ENCODE measurements at regions not wholly inside any gene's neighbourhood (a gene's known extent, or its start where the extent isn't known, plus 50 kb on each side); places are given as distances from the start of the nearest gene placed in this dataset.

DNA sequence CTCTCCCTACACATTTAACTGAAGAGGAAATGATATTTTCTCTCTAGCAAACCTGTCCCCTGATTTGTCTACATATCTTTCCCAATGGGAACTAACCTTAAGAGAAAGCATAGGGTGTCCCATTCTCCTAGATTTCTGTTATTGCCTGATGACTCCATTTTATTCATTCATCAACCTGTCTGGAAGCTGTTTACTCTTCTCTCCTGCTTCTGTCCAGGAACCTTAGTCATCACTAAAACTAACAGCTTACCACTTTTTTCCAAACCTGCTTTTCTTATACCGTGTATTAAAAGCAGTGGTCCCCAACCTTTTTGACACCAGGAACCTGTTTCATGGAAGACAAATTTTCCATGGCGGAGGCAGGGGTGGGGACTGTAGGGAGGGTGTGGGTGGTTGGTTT is 473.3 kb upstream of the PCDH15 start:
- no peak for ATAC-seq
- no peak for TF ChIP-seq ZNF8 (CRISPR knock-in tag; IDR thresholded peaks at IDR 0.05)
- no peak for TF ChIP-seq SNAI2 (CRISPR knock-in tag; IDR thresholded peaks at IDR 0.05)
- TF ChIP-seq TOX (CRISPR knock-in tag; IDR thresholded peaks at IDR 0.05; ENCODE audit: borderline replicate concordance): no peak

DNA sequence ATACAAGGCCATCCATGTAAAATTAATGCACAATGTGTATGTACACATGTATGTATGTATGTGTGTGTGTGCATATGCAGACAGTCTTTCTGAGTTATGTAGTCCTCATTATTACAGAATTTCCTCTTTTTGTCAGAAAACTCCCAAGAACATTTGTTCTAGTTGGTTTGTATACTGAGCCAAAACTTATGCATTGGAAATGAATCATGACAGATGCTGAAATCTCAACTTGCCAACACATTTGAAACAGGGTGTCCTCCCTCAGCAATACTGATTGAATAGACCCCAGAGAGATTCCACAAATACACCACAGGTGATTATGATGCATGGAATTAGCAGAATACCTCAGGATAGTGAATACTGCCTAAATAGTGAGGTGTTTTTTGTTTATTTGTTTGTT is 472.9 kb upstream of the PCDH15 start:
- no peak for TF ChIP-seq CSDC2 (CRISPR knock-in tag; IDR thresholded peaks at IDR 0.05)
- no peak for TF ChIP-seq ZNF565 (CRISPR knock-in tag; conservative IDR thresholded peaks at IDR 0.05; ENCODE audit: low read depth)
- no peak for TF ChIP-seq OSR1 (CRISPR knock-in tag; IDR thresholded peaks at IDR 0.05)
- no peak for TF ChIP-seq ZFP30 (CRISPR knock-in tag; IDR thresholded peaks at IDR 0.05)
- no peak for TF ChIP-seq TOX (CRISPR knock-in tag; IDR thresholded peaks at IDR 0.05; ENCODE audit: borderline replicate concordance)
- TF ChIP-seq BACH2 (CRISPR knock-in tag; IDR thresholded peaks at IDR 0.05; ENCODE audit: borderline replicate concordance): no peak
- no peak for TF ChIP-seq ARNTL (CRISPR knock-in tag; IDR thresholded peaks at IDR 0.05; ENCODE audit: borderline replicate concordance, low read depth)
- TF ChIP-seq ESRRG (CRISPR knock-in tag; IDR thresholded peaks at IDR 0.05): no peak
- TF ChIP-seq ZNF8 (CRISPR knock-in tag; IDR thresholded peaks at IDR 0.05): no peak
- TF ChIP-seq, protein P1, sequence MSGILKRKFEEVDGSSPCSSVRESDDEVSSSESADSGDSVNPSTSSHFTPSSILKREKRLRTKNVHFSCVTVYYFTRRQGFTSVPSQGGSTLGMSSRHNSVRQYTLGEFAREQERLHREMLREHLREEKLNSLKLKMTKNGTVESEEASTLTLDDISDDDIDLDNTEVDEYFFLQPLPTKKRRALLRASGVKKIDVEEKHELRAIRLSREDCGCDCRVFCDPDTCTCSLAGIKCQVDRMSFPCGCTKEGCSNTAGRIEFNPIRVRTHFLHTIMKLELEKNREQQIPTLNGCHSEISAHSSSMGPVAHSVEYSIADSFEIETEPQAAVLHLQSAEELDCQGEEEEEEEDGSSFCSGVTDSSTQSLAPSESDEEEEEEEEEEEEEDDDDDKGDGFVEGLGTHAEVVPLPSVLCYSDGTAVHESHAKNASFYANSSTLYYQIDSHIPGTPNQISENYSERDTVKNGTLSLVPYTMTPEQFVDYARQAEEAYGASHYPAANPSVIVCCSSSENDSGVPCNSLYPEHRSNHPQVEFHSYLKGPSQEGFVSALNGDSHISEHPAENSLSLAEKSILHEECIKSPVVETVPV (CRISPR knock-in tag; IDR thresholded peaks at IDR 0.05): no peak
- TF ChIP-seq ZFP3 (CRISPR knock-in tag; IDR thresholded peaks at IDR 0.05): no peak
- TF ChIP-seq ISL1 (CRISPR knock-in tag; IDR thresholded peaks at IDR 0.05): no peak
- no peak for TF ChIP-seq SNAI2 (CRISPR knock-in tag; IDR thresholded peaks at IDR 0.05)
- TF ChIP-seq RARB (CRISPR knock-in tag; IDR thresholded peaks at IDR 0.05): no peak
- TF ChIP-seq, protein P2, sequence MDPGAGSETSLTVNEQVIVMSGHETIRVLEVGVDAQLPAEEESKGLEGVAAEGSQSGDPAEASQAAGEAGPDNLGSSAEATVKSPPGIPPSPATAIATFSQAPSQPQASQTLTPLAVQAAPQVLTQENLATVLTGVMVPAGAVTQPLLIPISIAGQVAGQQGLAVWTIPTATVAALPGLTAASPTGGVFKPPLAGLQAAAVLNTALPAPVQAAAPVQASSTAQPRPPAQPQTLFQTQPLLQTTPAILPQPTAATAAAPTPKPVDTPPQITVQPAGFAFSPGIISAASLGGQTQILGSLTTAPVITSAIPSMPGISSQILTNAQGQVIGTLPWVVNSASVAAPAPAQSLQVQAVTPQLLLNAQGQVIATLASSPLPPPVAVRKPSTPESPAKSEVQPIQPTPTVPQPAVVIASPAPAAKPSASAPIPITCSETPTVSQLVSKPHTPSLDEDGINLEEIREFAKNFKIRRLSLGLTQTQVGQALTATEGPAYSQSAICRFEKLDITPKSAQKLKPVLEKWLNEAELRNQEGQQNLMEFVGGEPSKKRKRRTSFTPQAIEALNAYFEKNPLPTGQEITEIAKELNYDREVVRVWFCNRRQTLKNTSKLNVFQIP (CRISPR knock-in tag; IDR thresholded peaks at IDR 0.05; ENCODE audit: borderline replicate concordance, low read depth): no peak
- TF ChIP-seq, protein P3, sequence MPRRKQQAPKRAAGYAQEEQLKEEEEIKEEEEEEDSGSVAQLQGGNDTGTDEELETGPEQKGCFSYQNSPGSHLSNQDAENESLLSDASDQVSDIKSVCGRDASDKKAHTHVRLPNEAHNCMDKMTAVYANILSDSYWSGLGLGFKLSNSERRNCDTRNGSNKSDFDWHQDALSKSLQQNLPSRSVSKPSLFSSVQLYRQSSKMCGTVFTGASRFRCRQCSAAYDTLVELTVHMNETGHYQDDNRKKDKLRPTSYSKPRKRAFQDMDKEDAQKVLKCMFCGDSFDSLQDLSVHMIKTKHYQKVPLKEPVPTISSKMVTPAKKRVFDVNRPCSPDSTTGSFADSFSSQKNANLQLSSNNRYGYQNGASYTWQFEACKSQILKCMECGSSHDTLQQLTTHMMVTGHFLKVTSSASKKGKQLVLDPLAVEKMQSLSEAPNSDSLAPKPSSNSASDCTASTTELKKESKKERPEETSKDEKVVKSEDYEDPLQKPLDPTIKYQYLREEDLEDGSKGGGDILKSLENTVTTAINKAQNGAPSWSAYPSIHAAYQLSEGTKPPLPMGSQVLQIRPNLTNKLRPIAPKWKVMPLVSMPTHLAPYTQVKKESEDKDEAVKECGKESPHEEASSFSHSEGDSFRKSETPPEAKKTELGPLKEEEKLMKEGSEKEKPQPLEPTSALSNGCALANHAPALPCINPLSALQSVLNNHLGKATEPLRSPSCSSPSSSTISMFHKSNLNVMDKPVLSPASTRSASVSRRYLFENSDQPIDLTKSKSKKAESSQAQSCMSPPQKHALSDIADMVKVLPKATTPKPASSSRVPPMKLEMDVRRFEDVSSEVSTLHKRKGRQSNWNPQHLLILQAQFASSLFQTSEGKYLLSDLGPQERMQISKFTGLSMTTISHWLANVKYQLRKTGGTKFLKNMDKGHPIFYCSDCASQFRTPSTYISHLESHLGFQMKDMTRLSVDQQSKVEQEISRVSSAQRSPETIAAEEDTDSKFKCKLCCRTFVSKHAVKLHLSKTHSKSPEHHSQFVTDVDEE (CRISPR knock-in tag; IDR thresholded peaks at IDR 0.05): no peak
- TF ChIP-seq, protein P4, sequence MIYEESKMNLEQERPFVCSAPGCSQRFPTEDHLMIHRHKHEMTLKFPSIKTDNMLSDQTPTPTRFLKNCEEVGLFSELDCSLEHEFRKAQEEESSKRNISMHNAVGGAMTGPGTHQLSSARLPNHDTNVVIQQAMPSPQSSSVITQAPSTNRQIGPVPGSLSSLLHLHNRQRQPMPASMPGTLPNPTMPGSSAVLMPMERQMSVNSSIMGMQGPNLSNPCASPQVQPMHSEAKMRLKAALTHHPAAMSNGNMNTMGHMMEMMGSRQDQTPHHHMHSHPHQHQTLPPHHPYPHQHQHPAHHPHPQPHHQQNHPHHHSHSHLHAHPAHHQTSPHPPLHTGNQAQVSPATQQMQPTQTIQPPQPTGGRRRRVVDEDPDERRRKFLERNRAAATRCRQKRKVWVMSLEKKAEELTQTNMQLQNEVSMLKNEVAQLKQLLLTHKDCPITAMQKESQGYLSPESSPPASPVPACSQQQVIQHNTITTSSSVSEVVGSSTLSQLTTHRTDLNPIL (CRISPR knock-in tag; IDR thresholded peaks at IDR 0.05; ENCODE audit: low read depth): no peak
- TF ChIP-seq, protein P5, sequence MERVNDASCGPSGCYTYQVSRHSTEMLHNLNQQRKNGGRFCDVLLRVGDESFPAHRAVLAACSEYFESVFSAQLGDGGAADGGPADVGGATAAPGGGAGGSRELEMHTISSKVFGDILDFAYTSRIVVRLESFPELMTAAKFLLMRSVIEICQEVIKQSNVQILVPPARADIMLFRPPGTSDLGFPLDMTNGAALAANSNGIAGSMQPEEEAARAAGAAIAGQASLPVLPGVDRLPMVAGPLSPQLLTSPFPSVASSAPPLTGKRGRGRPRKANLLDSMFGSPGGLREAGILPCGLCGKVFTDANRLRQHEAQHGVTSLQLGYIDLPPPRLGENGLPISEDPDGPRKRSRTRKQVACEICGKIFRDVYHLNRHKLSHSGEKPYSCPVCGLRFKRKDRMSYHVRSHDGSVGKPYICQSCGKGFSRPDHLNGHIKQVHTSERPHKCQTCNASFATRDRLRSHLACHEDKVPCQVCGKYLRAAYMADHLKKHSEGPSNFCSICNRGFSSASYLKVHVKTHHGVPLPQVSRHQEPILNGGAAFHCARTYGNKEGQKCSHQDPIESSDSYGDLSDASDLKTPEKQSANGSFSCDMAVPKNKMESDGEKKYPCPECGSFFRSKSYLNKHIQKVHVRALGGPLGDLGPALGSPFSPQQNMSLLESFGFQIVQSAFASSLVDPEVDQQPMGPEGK (CRISPR knock-in tag; IDR thresholded peaks at IDR 0.05; ENCODE audit: borderline replicate concordance): no peak
- TF ChIP-seq PPARA (CRISPR knock-in tag; IDR thresholded peaks at IDR 0.05; ENCODE audit: borderline replicate concordance): no peak
- no peak for ATAC-seq

DNA sequence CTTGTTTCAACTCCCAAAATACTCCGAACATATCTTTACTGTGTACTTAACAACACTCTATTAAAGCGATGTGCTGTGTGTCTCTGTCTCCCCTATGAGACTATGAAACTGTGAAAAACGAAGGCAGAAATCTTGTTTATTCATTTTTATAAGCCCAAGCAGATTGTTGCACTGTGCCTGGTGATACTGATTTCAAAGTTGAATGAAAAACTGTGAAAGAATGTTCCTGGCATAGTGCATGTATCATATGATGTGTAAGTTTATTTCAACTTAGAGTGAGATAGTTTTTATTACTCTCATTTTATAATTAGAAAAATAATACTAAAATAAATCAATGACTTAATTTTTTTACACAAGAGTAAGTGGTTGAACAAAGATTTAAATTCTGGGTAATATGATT is 471.9 kb upstream of the PCDH15 start:
- ATAC-seq: no peak
- TF ChIP-seq ZFP3 (CRISPR knock-in tag; IDR thresholded peaks at IDR 0.05): no peak
- no peak for TF ChIP-seq ARNTL (CRISPR knock-in tag; IDR thresholded peaks at IDR 0.05; ENCODE audit: borderline replicate concordance, low read depth)
- no peak for TF ChIP-seq TOX (CRISPR knock-in tag; IDR thresholded peaks at IDR 0.05; ENCODE audit: borderline replicate concordance)
- TF ChIP-seq, protein P3 (CRISPR knock-in tag; IDR thresholded peaks at IDR 0.05): no peak
- TF ChIP-seq RARB (CRISPR knock-in tag; IDR thresholded peaks at IDR 0.05): no peak
- TF ChIP-seq BACH2 (CRISPR knock-in tag; IDR thresholded peaks at IDR 0.05; ENCODE audit: borderline replicate concordance): no peak
- no peak for TF ChIP-seq ISL1 (CRISPR knock-in tag; IDR thresholded peaks at IDR 0.05)
- no peak for TF ChIP-seq ESRRG (CRISPR knock-in tag; IDR thresholded peaks at IDR 0.05)
- TF ChIP-seq PPARA (CRISPR knock-in tag; IDR thresholded peaks at IDR 0.05; ENCODE audit: borderline replicate concordance): no peak
- no peak for TF ChIP-seq ZNF70 (CRISPR knock-in tag; IDR thresholded peaks at IDR 0.05)
- TF ChIP-seq OSR1 (CRISPR knock-in tag; IDR thresholded peaks at IDR 0.05): no peak
